NOMO-1 (cell line): ENCODE measurements at regions not wholly inside any gene's neighbourhood (a gene's known extent, or its start where the extent isn't known, plus 50 kb on each side); places are given as distances from the start of the nearest gene placed in this dataset.

ENCODE experiments used
- DNase-seq, 2 experiments: peaks; one replicate each; lab custom pipeline; 2025; ENCODE audit not compliant: unreplicated experiment in 2 of 2; lab: John Stamatoyannopoulos, UW

DNA sequence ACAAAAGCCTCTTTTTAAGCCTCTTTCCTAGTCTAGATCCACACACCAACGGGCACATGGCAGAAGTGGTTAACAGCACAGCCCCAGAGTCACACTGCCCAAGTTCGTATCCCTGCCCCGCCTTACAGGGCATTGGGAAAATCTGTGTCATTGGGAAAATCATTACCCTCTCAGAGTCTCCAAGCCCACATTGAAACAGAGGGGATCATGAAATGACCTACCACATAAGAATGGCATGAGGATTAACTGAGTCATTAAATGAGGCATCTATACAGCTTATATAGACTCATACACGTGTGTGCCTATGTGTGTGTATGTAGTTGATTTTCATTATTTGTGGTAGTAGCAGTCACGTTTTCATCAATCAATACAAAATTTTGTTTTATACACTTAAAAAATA is 469.0 kb upstream of the POU3F3 start:
- no peak for DNase-seq

DNA sequence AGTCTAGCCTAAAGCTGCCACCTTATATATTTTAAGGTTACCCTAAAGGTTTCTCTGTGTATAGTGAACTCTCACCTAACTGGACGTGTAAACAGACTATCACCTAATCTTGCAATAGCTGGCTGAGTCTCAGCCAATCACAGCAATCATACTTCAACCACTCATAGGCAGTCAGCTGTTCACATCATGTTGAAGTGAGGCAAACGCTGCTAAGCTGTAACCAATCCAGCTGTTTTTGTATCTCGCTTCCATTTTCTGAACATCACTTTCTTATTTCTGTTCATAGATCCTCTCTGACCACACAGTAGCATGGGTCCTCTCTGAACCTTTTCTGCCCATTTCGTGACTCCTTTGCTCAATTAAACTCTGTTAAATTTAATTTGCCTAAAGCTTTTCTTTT is 468.2 kb upstream of the POU3F3 start:
- DNase-seq = no peak

DNA sequence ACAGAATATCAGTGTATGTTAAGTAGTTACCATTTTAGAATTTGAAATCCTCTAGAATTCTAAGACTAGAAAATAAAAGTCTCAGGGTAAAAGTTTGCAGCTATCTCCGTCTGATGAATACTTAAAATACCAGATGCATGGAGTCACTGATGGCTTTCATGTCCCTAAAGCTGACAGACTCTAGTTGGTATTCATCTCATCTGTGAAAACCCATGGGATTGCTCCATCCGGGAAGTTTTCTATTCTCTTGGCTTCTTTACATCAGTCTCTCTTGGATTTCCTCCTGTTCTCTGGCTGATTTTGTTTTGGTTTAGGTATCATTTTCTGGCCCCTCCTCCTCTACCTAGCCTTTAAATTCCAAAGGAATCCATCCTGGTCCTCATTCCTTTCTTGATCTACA is 465.6 kb upstream of the POU3F3 start:
- DNase-seq = no peak

DNA sequence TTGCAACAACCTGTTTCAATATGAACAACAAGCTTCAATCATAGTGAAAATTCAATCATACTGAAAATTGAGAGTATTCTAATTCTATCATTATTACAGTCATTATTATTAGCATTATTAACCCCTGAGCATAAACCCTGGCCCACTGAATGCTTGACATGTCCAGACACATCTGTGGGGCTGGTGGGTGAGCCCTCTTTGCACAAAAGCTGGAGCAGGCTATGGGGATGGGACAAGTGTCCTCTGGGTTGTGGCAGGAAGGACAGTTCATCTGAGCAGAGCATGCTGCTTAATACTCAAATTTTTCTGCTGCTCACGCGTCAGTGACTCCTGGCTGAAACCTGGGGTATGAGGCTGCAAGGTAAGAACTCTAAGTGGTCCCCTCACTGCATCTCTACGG is 451.1 kb upstream of the POU3F3 start:
- no peak for DNase-seq

DNA sequence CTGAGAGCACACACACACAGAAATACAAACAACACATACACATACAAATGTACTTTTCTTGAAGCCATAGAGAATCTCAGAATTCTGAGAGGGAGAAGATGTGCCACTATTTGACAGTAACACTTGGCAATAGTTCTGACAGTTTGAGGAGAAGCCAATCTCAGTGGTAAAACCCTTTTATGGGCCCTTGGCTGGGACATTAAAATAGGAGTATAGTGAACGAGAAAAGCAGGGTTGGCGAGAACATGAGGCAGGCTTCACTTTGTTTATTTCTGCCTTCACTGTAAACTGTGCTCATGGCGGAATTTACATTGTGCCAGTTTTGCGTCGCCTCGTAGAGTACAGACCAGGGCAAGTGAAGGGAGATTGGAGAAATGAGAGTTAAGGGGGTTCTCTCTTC is 449.4 kb upstream of the POU3F3 start:
- no peak for DNase-seq

DNA sequence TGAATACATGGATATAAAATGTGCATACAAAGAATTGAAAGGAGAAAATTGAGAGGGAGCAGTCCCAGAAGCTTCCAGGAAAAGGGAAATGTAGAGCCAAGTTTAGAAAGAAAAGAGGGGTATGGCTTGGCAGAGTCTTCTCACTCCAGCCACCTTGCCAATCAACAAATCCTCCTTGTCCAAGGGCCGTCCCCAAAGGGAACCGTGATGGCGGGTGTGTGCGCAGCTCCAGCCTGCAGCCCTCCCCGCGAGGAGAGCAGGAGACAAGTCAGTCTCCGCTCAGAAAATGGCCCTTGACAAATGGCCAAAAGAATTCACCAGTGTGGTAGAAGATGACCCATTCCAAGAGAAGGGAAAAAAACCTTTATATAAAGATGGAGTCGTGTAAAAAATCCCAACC is 448.3 kb upstream of the POU3F3 start:
- DNase-seq = no peak

DNA sequence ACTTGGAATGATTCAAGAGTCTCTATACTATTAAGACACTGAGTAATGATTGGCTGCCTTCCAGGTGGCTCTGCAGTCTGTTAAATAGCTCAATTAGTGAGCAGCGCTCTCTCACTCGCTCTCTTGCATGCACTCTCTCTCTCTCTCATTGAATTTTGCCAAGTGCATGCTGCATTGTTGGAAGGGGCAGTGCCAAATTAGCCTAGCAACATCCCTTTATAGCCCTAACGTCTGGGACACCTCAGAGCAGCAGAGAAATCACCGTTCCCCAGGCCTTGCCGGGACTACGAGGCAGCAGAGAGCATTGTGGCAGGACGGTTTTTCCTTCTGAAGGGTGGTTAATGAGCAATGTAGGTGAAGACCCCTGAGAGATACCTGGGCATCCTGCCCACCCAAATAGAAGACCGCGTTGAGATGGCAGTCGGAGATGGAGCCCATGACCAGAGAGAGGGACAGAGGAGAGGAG is 447.6 kb upstream of the POU3F3 start:
- DNase-seq = no peak

DNA sequence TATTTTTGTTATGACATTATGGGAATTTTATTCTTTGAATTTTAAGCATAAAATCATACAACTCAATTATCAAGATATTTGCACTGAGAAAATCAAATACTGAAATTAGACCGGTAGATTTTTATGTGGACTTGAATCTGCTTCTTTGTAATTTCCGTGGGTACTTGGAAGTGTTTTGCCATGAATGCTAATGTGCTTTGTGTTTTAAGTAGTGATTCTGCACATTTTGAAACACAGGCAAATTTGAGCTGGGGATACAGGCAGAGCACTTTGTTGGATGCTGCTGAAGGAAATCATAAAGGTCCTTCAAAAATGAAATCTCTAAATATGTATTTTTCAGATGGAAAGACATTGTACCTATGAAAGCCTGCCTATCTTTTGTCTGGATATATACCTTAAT is 446.3 kb upstream of the POU3F3 start:
- DNase-seq = no peak

DNA sequence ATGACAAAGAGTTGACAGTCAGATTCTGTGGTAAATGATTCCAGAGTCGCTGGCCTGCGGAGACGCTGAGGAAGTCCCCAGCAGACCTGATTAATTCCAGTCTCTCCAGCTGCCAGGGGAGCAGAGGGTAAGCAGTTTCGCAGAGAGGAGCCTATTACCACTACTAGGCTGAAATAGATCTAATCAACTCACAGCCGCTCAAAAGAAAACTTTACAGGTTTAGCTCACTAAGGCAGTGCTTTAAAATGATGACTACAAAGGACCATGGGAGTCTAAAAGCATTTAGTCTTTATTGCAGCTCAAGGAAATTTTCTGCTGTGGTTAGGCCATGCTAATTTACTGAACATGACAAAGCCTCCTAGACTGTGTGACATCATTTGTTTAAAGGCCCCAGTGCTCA is 445.6 kb upstream of the POU3F3 start:
- no peak for DNase-seq

DNA sequence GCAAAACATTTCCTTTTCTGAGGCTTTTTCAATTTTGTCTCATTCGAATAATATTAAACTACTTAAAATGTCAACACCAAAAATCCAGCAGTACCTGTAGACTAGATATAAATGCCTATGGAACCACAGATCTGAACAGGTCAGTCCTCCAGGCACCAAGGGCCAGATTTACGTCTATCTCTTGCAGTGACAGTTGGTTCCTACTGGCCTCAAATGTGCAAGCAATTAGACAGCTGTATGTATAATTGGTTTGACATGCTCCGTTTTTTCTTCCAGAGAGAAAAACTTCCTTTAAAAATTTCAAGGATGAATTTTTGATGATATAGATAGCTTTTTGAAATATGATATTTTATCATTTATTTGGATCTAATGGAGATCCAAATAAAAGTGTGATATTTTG is 443.8 kb upstream of the POU3F3 start:
- DNase-seq = no peak

DNA sequence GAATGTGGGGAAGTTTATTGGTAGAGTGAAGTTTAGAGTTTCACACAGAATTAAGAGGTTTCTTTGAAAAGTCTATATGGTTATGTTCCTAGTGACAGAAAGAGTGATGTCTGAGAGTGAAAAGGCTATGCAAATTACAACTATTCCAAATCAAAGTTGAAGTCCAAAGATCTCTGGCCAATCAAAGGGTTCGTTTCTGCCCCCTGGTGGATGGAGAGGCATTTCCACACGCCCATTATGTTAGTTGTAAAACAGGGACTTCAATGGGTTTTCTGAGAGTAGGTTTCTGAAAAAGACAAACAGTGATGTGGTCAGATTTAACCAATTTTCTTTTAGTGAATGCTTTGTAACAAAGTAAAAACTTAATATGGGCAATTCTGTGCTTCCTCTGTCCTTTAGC is 441.5 kb upstream of the POU3F3 start:
- no peak for DNase-seq

DNA sequence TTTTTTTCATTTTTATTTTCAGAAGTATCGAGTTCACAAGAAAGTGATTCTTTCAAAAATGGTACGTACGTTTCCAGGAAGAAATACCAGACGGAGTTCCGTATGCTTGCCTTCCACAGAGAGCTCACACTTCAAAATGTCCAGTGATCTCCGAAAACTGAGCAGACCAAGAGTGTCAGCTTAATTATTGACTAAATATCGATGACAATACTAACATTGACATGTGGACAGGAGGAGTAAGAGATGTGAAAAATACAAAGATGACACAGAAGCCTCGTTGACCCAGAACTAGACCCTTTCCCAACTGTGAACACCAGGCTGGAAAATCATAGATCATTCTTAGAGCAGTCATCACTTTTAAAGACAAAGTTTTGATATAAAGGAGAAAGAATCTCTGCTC is 440.0 kb upstream of the POU3F3 start:
- no peak for DNase-seq

DNA sequence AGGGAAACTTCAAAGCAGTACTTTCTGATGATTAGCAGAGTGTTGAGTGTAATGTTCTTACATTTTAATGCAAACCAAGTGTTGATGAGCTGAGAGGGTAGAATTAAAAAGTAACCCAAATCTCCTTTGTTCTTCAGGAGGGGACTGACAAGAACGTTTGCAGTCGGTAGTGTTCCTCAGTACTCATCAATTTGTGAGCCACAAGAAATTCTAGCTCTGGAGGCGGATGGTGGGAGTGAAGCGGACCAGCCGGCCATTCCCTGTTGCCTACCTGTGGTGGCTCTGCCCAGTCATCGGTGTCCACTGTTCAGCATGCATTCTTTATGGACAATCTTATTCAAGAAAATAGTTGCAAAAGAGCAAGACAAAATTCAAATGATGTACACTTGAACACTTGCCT is 438.6 kb upstream of the POU3F3 start:
- no peak for DNase-seq

DNA sequence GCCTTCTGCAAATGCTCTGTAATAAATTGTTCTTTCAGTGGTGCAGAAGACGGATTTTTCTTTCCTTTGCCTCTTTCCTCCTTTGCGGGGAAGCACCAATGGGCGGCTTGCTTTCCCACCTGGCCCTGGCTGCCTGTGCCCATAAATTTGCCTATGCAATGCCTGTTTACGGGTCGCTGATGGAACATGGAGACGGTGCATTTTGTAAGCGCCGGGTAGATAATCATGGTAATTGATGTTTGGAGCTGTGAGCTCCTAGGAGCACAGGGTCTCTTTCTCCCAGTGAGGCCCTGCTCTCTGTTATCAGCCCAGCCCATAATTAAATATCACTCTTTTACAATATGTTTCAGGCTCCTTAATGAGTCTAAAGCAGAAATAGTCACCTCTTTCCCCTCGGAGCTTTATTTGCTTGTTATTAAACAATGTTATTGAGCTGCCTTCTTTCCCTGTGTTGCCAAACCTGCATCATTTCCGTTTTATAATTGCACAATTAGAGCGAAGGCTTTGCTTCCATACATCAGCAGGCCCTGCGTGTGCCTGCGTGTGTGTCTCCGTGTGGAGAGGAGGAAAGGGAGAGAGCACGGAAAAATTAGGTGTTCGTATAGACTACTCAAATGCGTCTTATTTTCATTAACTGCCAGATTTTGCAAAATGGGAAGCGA is 437.4 kb upstream of the POU3F3 start:
- DNase-seq = no peak

DNA sequence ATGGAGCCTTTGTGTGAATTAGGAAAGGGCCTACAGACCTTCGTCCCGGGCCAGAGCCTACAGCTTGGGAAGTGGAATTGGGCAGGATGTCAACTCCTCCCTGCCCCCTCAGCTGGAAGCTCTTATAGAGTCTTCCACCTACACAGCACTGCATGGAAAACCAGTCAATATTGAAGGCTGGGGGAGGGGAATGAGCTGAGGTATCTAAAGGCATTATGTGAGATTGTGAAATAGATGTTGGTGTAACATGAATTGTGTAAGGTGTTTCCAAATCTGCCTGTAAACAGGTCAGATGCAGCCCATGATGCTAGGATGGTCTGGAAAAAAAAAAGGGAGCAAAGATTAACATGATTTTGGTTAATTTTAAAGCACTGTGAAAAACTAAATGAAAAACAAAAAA is 433.5 kb upstream of the POU3F3 start:
- no peak for DNase-seq

DNA sequence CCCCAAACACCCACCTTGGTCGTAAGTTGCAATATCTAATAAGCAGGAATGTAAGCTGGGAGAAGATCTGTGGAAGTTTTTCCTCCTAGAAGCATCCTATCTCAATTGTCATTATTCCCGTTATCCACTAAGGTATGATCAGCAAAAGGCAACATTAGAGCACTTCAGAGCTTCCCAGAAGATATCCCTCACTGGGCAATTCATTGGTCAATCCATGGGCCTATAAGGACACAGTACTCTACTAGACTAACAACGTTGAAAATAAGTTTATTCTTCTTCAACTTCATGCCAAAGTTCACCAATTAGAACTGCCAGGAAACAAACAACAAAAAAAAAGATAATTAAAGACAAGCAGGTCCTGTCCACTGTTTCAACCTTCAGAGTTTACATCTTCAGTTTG is 433.0 kb upstream of the POU3F3 start:
- DNase-seq = no peak

DNA sequence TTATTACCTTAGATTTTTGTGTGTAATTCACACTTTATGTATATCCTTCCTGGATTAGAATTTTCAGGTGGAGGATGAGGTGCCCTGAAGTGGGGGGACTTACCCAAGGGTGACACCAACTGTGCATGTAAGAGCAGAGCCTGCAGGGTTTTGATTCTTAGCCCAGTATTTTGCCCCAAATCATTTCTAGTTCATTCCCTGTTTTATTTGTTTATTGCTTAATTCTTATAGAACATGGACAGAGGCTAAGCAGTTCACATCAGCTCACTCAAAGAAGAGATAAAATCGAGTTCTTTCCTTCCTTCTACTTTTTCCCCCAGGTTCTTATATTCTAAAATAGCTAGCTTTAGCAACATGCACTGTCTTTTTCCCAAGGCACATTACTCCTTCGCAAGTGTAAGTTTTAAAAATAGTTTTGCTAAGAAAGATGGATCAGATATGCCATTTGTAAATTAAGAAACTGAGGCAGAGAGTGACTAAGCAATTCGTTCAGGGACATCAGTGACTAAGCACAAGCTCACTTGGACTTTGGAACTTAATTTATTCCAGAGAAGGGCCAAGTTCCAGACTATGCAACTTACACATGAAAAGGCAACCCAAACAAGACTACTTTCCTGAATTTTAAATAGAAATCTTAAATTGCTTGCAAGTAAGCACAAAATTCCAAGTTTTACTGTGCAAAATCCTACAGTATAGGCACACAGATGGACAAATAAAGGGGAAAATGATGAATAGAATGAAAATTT is 427.9 kb upstream of the POU3F3 start:
- no peak for DNase-seq

DNA sequence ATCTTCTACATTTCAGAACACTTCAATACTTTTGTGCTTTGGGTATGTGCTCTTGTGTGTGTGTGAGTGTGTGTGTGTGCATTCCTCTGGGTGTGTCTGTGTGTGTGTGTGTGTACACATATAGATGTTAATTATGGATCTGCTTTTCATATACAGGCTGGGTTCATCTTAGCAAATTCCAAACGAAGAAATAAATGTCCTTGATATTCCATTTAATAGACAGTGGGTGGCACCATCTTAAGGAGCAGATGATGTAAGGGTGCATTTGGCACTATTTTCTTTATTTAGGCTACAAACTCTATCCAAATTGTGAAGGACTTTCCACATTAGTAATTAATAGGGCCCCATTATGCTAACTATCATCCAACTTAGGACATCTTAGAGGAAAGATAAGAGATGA is 425.8 kb upstream of the POU3F3 start:
- no peak for DNase-seq

DNA sequence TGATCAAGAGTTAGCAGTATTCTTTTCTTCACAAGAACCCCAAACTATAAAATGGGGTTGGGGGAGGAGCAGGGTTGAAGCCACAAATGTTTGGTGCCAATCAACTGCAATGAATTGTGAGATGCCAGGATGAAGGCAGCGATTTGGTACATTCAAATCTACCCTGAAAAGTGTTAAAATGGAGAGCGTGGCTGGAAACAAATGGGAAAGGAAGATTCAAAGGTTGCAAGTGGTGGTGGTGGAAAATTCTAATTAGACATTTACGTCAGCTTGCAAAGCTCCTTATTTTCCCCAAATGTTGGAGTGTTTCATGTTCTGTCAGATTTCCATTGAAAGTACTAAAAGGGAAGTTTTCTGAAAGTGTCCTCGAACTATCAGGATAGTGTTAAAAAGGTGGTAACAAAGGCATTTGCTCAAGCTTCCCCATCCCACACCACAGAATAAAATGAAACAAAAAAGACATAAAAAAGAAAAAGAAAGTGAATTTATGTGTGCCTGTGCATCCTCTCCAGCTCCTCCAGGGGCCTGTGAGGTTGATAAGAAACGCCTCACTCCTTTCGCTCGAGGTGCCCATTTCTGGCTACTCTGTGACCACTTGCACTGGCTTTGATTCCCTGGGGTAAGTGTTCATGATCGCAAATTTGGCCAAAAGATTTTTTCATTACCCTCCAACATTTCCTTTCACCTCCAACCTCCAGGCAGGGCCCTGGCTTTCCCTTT is 424.1 kb upstream of the POU3F3 start:
- DNase-seq = no peak

DNA sequence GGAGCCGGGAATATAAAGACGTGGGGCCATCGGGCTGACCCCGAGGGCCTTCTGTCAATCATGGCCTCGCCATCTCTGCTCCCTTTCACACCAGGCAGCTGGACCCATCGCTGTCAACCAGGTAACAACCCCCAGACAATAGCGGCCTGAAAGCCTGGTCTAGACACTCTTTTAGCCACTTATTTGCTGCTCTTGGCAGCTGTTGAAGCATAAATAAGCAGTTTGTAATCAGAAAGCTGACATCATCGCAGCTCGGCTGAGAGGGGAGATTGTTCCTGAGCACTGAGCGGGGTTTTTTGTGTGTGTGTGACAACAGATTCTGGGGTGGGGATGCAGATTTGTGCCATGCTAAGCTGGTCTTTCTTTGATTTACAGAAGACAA is 423.6 kb upstream of the POU3F3 start:
- no peak for DNase-seq

DNA sequence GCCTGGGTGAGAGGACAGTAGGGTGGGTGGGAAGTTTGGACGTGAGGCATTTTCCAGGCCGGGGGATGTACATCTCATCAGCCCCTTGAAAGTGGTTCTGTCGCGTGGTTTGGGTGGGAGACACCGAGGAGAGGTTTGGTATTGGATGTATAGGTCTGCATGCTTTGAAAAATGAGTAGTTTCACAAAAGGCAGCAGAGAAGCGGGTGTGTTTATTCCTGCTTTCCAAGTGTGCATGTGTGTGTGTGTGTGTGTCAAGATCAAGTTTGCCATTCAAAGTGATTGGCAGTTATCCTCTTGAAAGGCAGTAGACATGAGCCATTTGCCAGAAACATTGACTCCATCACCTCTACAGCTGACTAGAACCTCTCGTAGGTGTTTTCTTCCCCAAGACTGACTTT is 423.1 kb upstream of the POU3F3 start:
- no peak for DNase-seq

DNA sequence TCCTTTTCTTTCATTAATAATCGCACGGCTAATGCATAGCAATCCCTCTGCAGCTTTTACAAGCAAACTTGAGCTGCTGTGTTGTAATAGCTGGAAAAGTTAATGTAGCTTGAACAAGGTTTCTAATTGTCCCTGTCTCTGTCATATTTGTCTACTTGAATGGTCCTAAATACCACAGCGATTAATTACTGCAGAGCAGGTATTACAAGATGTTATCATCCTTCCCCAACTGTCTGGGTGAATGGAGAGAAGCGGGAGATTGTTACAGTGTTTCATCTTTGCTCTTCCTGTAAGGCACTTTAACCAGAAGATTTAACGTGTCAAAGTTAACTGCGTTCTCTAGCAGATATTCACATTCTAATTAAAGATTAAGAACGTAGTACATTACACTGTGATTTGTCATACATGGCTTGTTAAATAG is 422.2 kb upstream of the POU3F3 start:
- no peak for DNase-seq
